ENCODE measurements at regions not wholly inside any gene's neighbourhood (a gene's known extent, or its start where the extent isn't known, plus 50 kb on each side); places are given as distances from the start of the nearest gene placed in this dataset.

GRCh38 chr11:70642266-70642665 lies 243.9 kb downstream of the CTTN start:
- DNase-seq (ENCODE audit: low spot score in 2 of 2): no peak
- peaks cover 0 to 3% of the 10 kb centered on the region in 2 donors for H3K27me3 ChIP-seq
- peaks cover 0 to 5% (median 0%) of the 10 kb centered on the region in 4 donors for H3K4me1 ChIP-seq
- WGBS, 2 donors: 50 to 58% methylated on average over 14 of the region's 14 CpGs
- H3K27ac ChIP-seq: no peak overlapping the region
- H3K9me3 ChIP-seq: no peaks in the 10 kb centered on the region
- TF ChIP-seq EP300 (IDR thresholded peaks at IDR 0.05): no peak
- TF ChIP-seq, protein P1, sequence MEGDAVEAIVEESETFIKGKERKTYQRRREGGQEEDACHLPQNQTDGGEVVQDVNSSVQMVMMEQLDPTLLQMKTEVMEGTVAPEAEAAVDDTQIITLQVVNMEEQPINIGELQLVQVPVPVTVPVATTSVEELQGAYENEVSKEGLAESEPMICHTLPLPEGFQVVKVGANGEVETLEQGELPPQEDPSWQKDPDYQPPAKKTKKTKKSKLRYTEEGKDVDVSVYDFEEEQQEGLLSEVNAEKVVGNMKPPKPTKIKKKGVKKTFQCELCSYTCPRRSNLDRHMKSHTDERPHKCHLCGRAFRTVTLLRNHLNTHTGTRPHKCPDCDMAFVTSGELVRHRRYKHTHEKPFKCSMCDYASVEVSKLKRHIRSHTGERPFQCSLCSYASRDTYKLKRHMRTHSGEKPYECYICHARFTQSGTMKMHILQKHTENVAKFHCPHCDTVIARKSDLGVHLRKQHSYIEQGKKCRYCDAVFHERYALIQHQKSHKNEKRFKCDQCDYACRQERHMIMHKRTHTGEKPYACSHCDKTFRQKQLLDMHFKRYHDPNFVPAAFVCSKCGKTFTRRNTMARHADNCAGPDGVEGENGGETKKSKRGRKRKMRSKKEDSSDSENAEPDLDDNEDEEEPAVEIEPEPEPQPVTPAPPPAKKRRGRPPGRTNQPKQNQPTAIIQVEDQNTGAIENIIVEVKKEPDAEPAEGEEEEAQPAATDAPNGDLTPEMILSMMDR (IDR thresholded peaks at IDR 0.05): no peak
- TF ChIP-seq POLR2A (IDR thresholded peaks at IDR 0.05): no peak
- H3K4me3 ChIP-seq: no peak overlapping the region
- no peaks in the 10 kb centered on the region for H3K36me3 ChIP-seq

DNA sequence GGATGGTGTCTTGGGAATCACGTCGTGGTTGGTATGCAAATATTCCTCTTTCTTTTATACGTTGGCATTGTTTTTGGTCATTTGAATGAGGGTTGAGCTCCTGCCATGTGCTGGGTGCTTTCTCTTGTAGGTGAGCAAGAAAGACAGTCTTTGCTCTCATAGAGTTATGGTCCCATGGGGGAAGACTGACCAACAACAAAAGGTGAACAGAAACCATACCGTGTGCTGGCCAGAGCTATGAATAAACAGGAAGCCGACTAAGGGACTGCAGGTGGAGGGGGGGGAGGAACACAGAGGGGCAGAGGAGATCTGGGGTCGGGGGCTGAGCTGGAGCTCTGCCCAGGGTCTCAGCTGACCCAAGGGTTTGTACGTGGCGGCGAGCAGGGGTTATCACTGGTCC lies 245.3 kb downstream of the CTTN start:
- H3K27me3 ChIP-seq: peaks cover 0 to 3% of the 10 kb centered on the region in 2 donors
- H3K36me3 ChIP-seq: no peaks in the 10 kb centered on the region
- no peak for TF ChIP-seq EP300 (IDR thresholded peaks at IDR 0.05)
- TF ChIP-seq POLR2A (IDR thresholded peaks at IDR 0.05): no peak
- TF ChIP-seq, protein P1 (IDR thresholded peaks at IDR 0.05): no peak
- no peak overlapping the region for H3K4me3 ChIP-seq
- no peak overlapping the region for H3K27ac ChIP-seq
- no peaks in the 10 kb centered on the region for H3K9me3 ChIP-seq
- 52 to 55% methylated on average over 9 of the region's 9 CpGs for WGBS, 2 donors
- DNase-seq (ENCODE audit: low spot score in 2 of 2): no peak
- H3K4me1 ChIP-seq: no peaks in the 10 kb centered on the region

DNA sequence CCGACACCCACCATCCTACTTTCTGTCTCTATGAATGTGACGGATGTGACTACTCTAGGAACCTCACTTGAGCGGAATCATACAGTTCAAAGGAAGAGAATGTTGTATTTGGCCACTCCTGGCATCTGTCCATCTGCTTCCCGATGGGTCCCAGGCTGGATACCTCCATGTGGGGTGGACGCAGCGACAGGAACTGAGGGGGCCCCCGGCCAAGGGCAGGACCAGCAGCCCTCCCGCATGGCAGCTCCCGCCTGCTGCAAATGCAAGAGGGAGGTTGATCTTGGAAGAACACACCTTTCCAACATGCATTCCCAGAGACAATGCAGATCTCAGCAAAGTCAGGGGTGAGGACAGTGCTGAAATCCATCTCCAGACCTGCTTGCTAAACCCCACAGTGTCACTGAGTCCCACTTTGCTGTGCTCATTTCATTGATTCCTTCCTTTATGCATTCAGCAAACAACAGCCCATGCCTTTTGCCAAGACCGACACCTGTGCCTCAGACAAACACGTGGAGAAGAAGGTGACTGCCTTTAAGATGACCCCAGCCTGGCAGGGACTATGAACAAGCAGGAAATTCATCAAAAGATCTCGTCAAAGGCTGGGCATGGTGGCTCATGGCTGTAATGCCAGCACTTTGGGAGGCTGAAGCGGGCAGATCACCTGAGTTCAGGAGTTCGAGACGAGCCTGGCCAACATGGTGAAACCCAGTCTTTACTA lies 246.2 kb downstream of the CTTN start:
- Histone ChIP-seq H3K27ac (no peak overlapping the region), H3K27me3 (peaks cover 0 to 3% of the 10 kb centered on the region in 2 donors), H3K4me3 (no peak overlapping the region), H3K4me1 (no peaks in the 10 kb centered on the region), H3K36me3 (no peaks in the 10 kb centered on the region), H3K9me3 (no peaks in the 10 kb centered on the region)
- TF ChIP-seq, protein P1 (IDR thresholded peaks at IDR 0.05): no peak
- TF ChIP-seq EP300 (IDR thresholded peaks at IDR 0.05): no peak
- no peak for TF ChIP-seq POLR2A (IDR thresholded peaks at IDR 0.05)
- DNase-seq (ENCODE audit: low spot score in 2 of 2): no peak
- WGBS, 2 donors: 69 to 74% methylated on average over 14 to 15 of the region's 15 CpGs

GRCh38 chr11:70645537-70645936 lies 247.2 kb downstream of the CTTN start:
- Histone ChIP-seq H3K4me3 (no peak overlapping the region), H3K27me3 (peaks cover 0 to 3% of the 10 kb centered on the region in 2 donors), H3K27ac (no peak overlapping the region), H3K4me1 (no peaks in the 10 kb centered on the region), H3K9me3 (no peaks in the 10 kb centered on the region), H3K36me3 (no peaks in the 10 kb centered on the region)
- 78 to 80% methylated on average over 8 to 9 of the region's 9 CpGs for WGBS, 2 donors
- DNase-seq (ENCODE audit: low spot score in 2 of 2): no peak
- TF ChIP-seq POLR2A (IDR thresholded peaks at IDR 0.05) (no peak), EP300 (IDR thresholded peaks at IDR 0.05) (no peak)
- TF ChIP-seq, protein P1 (IDR thresholded peaks at IDR 0.05): no peak

DNA sequence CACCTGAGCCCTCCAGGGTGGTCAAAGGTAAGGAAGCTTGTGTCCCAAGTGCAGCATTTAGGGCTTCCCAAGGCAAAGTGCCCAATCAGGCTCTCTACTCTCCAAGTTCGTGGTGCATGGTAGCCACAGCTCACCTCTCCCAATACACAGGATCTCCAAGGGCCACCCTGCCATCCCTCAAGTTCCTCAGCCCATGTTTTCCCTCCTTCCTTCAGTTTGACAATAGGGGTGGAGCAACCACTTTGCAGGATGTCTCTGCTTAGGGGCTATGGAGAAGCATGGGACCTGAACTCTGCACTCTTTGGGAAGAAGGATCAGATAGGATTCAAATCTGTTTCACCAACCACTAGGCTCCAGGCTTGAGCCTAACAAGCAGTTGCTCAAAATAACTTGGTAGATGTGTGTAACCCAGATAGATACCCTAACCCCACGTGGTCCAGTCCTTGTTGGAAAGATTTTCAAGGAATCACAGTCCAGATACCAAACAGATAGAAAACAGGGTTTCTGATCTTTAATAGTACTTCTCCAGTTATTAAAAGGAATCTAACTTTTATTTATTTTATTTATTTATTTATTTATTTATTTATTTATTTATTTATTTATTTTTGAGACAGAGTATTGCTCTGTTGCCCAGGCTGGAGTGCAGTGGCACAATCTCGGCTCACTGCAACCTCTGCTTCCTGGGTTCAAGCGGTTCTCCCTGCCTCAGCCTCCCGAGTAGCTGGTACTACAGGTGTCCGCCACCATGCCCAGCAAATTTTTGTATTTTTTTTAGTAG lies 248.1 kb downstream of the CTTN start:
- Histone ChIP-seq H3K27me3 (peaks cover 0 to 3% of the 10 kb centered on the region in 2 donors), H3K4me1 (no peaks in the 10 kb centered on the region), H3K9me3 (no peaks in the 10 kb centered on the region), H3K4me3 (no peak overlapping the region), H3K36me3 (no peaks in the 10 kb centered on the region), H3K27ac (no peak overlapping the region)
- TF ChIP-seq, protein P1 (IDR thresholded peaks at IDR 0.05): no peak
- WGBS, 2 donors: 71 to 80% methylated on average over 6 of the region's 6 CpGs
- DNase-seq (ENCODE audit: low spot score in 2 of 2): no peak
